SU-DHL-6 (cell line): ENCODE measurements at regions not wholly inside any gene's neighbourhood (a gene's known extent, or its start where the extent isn't known, plus 50 kb on each side); places are given as distances from the start of the nearest gene placed in this dataset.

Experiments used
- H2AFZ ChIP-seq: fragments of 200-600 bp; sonication (generic); 2 replicates; pipeline ENCODE4 v1.6.1; 2014; ENCODE audit warnings: low read depth, mild to moderate bottlenecking, moderate library complexity, mixed read lengths, antibody characterized with exemption, low read length; ENCODE audit not compliant: severe bottlenecking
- H3F3A ChIP-seq: fragments of 200-600 bp; shearing (Covaris generic); 2 replicates; pipeline ENCODE4 v1.6.0; 2016; ENCODE audit warnings: antibody characterized with exemption, mild to moderate bottlenecking; ENCODE audit not compliant: insufficient read depth
- H3K27ac ChIP-seq: fragments of 200-600 bp; sonication (generic); 2 replicates; pipeline ENCODE4 v1.5.1; 2016; ENCODE audit warnings: low read depth, mild to moderate bottlenecking, low read length, moderate library complexity, mixed read lengths
- H3K27me3 ChIP-seq: fragments of 200-600 bp; sonication (generic), shearing (Covaris generic); 2 replicates; pipeline ENCODE4 v1.6.0; 2014; ENCODE audit warnings: mild to moderate bottlenecking, low read length
- H3K36me3 ChIP-seq: fragments of 200-600 bp; sonication (generic); 2 replicates; pipeline ENCODE4 v1.6.1; 2014; ENCODE audit warnings: mild to moderate bottlenecking, low read length, mixed read lengths
- H3K4me2 ChIP-seq: fragments of 300-600, 200-600 bp; shearing (Covaris generic), sonication (generic); 2 replicates; pipeline ENCODE4 v1.6.0; 2014; ENCODE audit warnings: low read length, low read depth, mild to moderate bottlenecking; ENCODE audit not compliant: poor library complexity, severe bottlenecking
- H3K4me3 ChIP-seq: fragments of 200-600 bp; sonication (generic); 2 replicates; pipeline ENCODE4 v1.5.1; 2014; ENCODE audit warnings: antibody characterized with exemption, low read length, mild to moderate bottlenecking, mixed read lengths; ENCODE audit not compliant: insufficient read depth, poor library complexity, severe bottlenecking
- H3K79me2 ChIP-seq: fragments of 200-600 bp; sonication (generic); 2 replicates; pipeline ENCODE4 v1.6.1; 2014; ENCODE audit warnings: mild to moderate bottlenecking, low read length, moderate library complexity; ENCODE audit not compliant: insufficient read depth
- H3K9ac ChIP-seq: fragments of 200-600 bp; sonication (generic); 2 replicates; pipeline ENCODE4 v1.7.0; 2014; ENCODE audit warnings: mild to moderate bottlenecking, low read length
- H3K9me2 ChIP-seq: fragments of 200-600 bp; sonication (generic); replicated peaks from 2 replicates; pipeline ENCODE4 v1.6.1; 2014; ENCODE audit warnings: low read length; ENCODE audit not compliant: insufficient read depth
- H3K9me3 ChIP-seq: fragments of 200-600 bp; sonication (generic); 2 replicates; pipeline ENCODE4 v1.6.1; 2014; ENCODE audit warnings: low read length, mixed read lengths; ENCODE audit not compliant: insufficient read depth
- H4K20me1 ChIP-seq: fragments of 200-600 bp; sonication (generic); 2 replicates; pipeline ENCODE4 v1.6.1; 2014; ENCODE audit warnings: low read depth, mild to moderate bottlenecking, antibody characterized with exemption, low read length, moderate library complexity, mixed read lengths
- EZH2phosphoT487 ChIP-seq: fragments of 200-600 bp; sonication (generic), shearing (Covaris generic); conservative IDR thresholded peaks from 2 replicates; pipeline ENCODE4 v1.6.1; 2018; ENCODE audit warnings: mild to moderate bottlenecking, antibody characterized with exemption, low read length, moderate library complexity, mixed read lengths
- TF ChIP-seq, protein P1 (sequence below): fragments of 200-600 bp; sonication (generic); IDR thresholded peaks from one replicate; pipeline ENCODE4 v1.5.1; 2017; ENCODE audit warnings: antibody characterized with exemption, mild to moderate bottlenecking, low read length, moderate library complexity; ENCODE audit not compliant: insufficient read depth, poor library complexity, severe bottlenecking

DNA sequence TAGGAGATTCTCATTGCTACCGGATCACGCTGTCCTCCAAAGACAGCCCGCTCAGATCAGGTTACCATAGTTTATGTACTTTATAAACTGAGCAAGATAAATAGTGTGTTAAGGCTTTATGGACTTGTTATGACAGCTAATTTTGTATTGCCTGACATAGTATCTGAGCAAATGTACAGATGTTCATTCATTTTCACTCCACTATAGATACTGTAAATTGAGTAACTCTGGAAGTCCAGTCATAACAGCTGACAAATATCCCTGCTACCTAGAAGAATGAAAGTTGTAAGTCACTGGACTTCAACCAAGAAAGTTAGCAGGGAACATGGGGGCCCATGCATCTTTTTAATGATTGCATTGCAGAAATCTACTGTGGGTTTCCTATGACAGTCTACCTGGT, 292.4 kb upstream of the ADAMTS16 start:
- no peak overlapping the region for H3K9ac ChIP-seq
- H3K27me3 ChIP-seq = no peaks in the 10 kb centered on the region
- peaks cover 5% of the 10 kb centered on the region for H3K9me3 ChIP-seq
- H3K36me3 ChIP-seq = 0 out of 2 replicates have a peak, but pooled peaks cover 3% of the 10 kb centered on the region
- no peak overlapping the region for H3K4me3 ChIP-seq
- no peak overlapping the region for H2AFZ ChIP-seq
- no peak overlapping the region for H3K27ac ChIP-seq
- H3K4me2 ChIP-seq = no peak overlapping the region
- H3K79me2 ChIP-seq = no peaks in the 10 kb centered on the region
- no peaks in the 10 kb centered on the region for H3K9me2 ChIP-seq
- H4K20me1 ChIP-seq = no peaks in the 10 kb centered on the region
- TF ChIP-seq, protein P1, sequence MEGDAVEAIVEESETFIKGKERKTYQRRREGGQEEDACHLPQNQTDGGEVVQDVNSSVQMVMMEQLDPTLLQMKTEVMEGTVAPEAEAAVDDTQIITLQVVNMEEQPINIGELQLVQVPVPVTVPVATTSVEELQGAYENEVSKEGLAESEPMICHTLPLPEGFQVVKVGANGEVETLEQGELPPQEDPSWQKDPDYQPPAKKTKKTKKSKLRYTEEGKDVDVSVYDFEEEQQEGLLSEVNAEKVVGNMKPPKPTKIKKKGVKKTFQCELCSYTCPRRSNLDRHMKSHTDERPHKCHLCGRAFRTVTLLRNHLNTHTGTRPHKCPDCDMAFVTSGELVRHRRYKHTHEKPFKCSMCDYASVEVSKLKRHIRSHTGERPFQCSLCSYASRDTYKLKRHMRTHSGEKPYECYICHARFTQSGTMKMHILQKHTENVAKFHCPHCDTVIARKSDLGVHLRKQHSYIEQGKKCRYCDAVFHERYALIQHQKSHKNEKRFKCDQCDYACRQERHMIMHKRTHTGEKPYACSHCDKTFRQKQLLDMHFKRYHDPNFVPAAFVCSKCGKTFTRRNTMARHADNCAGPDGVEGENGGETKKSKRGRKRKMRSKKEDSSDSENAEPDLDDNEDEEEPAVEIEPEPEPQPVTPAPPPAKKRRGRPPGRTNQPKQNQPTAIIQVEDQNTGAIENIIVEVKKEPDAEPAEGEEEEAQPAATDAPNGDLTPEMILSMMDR = no peak
- no peak for TF ChIP-seq EZH2phosphoT487
- no peaks in the 10 kb centered on the region for H3F3A ChIP-seq

DNA sequence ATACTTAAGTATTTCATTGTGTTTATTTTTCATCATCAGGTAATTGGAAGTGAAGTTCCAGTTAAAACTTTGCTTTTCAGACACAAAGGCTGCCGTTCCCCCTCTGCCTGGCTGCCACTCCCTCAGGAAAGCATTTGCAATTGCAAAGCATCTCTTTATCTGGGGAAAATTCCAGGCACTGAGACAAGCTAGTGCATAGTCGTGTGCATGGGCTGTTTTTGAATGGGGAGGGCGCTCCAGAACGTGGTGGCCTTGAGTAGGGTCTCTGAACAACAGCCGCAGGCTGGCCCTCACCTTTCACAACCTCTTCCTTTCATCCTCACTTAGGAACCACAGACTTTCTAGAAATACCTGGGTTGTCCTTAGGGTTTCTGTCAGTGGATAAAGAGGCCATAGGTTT, 285.1 kb upstream of the ADAMTS16 start:
- Histone ChIP-seq H3K36me3 (0 out of 2 replicates have a peak, but pooled peaks cover 3% of the 10 kb centered on the region), H3K27me3 (no peaks in the 10 kb centered on the region), H3K9me2 (no peaks in the 10 kb centered on the region), H3K4me3 (no peak overlapping the region), H3K4me2 (no peak overlapping the region), H4K20me1 (no peaks in the 10 kb centered on the region), H3K9me3 (peaks cover 5% of the 10 kb centered on the region; the same call in 1 of the 2 replicates), H3K79me2 (no peaks in the 10 kb centered on the region), H3K9ac (no peak overlapping the region), H2AFZ (no peak overlapping the region), H3K27ac (no peak overlapping the region), H3F3A (no peaks in the 10 kb centered on the region)
- TF ChIP-seq, protein P1 = no peak
- TF ChIP-seq EZH2phosphoT487 = no peak

DNA sequence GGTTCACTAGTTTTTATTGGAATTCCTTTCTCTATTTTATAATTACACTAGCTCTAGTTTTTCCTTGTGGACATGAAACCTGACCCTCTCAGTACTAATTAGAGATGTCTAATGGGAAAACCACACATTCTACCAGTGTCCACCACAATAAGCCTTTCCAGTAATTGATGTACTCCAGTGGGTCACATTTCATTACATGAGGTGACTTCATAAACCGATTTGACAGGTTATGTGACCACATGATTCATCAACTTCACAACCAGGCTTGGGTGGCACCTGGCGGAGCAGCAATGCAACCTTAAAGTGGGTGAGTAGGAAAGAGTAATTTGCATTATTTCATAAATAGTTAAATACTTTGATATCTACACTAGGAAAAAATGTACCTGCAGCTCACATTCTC, 284.2 kb upstream of the ADAMTS16 start:
- H3K79me2 ChIP-seq = no peaks in the 10 kb centered on the region
- H3K9ac ChIP-seq = no peak overlapping the region
- no peaks in the 10 kb centered on the region for H3F3A ChIP-seq
- H4K20me1 ChIP-seq = no peaks in the 10 kb centered on the region
- no peak overlapping the region for H3K4me2 ChIP-seq
- H2AFZ ChIP-seq = no peak overlapping the region
- H3K27me3 ChIP-seq = no peaks in the 10 kb centered on the region
- H3K9me3 ChIP-seq = peaks cover 3% of the 10 kb centered on the region; the same call in 1 of the 2 replicates
- H3K4me3 ChIP-seq = no peak overlapping the region
- H3K9me2 ChIP-seq = no peaks in the 10 kb centered on the region
- TF ChIP-seq EZH2phosphoT487 = no peak
- TF ChIP-seq, protein P1 = no peak
- H3K27ac ChIP-seq = no peak overlapping the region
- 0 out of 2 replicates have a peak, but pooled peaks cover 2% of the 10 kb centered on the region for H3K36me3 ChIP-seq

DNA sequence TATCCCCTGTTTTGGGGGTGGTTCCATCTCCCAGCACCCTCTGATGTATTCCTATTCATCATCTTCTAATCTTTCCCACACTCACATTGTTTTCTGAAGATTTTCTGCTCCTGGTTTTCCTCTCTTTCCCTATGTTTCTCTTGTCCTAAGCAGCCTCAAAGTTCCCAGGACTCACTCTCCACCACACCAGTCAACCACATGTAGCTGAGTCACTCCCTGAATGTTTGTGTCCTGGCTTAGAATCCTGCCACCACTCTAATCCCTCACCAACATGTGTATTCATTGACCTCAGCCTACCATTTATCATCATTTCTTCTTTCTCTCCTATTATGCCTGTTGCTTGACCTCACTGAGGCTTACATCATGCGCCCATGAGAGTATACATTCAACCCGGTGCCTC, 282.4 kb upstream of the ADAMTS16 start:
- no peaks in the 10 kb centered on the region for H3K27me3 ChIP-seq

More for the DNA sequence above, 282.4 kb upstream of the ADAMTS16 start:
- H3K4me3 ChIP-seq = no peak overlapping the region
- H3K79me2 ChIP-seq = no peaks in the 10 kb centered on the region
- no peaks in the 10 kb centered on the region for H3K9me3 ChIP-seq
- H3F3A ChIP-seq = no peaks in the 10 kb centered on the region
- H3K9me2 ChIP-seq = no peaks in the 10 kb centered on the region
- no peak overlapping the region for H3K27ac ChIP-seq
- no peak overlapping the region for H3K4me2 ChIP-seq
- H3K9ac ChIP-seq = no peak overlapping the region
- no peaks in the 10 kb centered on the region for H4K20me1 ChIP-seq
- H2AFZ ChIP-seq = no peak overlapping the region
- H3K36me3 ChIP-seq = no peaks in the 10 kb centered on the region
- TF ChIP-seq EZH2phosphoT487 = no peak
- TF ChIP-seq, protein P1 = no peak
